HepG2 (cell line): ENCODE measurements at regions not wholly inside any gene's neighbourhood (a gene's known extent, or its start where the extent isn't known, plus 50 kb on each side); places are given as distances from the start of the nearest gene placed in this dataset.
A peak's percentile ranks its signal among the peaks of the same experiment; 100 is the strongest.

Source experiments
- AGO2 ChIP-seq: fragments of 200-400 bp; formaldehyde crosslinking; optimal IDR thresholded peaks from 2 replicates; pipeline ENCODE3; 2017; ENCODE audit warnings: mild to moderate bottlenecking, low read depth, low read length, moderate library complexity
- CREB3 ChIP-seq: sonication (generic); formaldehyde crosslinking; IDR thresholded peaks from 2 replicates; pipeline ENCODE4 v1.5.0; 2020; ENCODE audit warnings: missing genetic modification reagents
- KAT2B ChIP-seq: fragments of 150-350 bp; IDR thresholded peaks from 2 replicates; pipeline ENCODE4 v1.6.1; 2014; ENCODE audit warnings: low read depth, low read length, borderline replicate concordance
- RAD21 ChIP-seq: fragments of 450-650 bp; formaldehyde crosslinking; IDR thresholded peaks from 2 replicates; pipeline ENCODE4 v1.5.0; 2020; ENCODE audit warnings: mild to moderate bottlenecking
- SALL1 ChIP-seq: sonication (generic); formaldehyde crosslinking; IDR thresholded peaks from 2 replicates; pipeline ENCODE4 v1.8.0; 2022; ENCODE audit warnings: mild to moderate bottlenecking, missing genetic modification reagents
- UBTF ChIP-seq: sonication (generic); formaldehyde crosslinking; IDR thresholded peaks from 2 replicates; pipeline ENCODE4 v1.4.0; 2020; ENCODE audit warnings: mild to moderate bottlenecking, missing genetic modification reagents
- ZGPAT ChIP-seq: IDR thresholded peaks from 2 replicates; pipeline ENCODE4 v1.6.1; 2016; ENCODE audit warnings: mild to moderate bottlenecking
- ZNF781 ChIP-seq: sonication (generic); formaldehyde crosslinking; IDR thresholded peaks from 2 replicates; pipeline ENCODE4 v1.5.1; 2020; ENCODE audit warnings: borderline replicate concordance, mild to moderate bottlenecking, missing genetic modification reagents; ENCODE audit errors: not compliant biosample characterization
- ZNF790 ChIP-seq: sonication (generic); formaldehyde crosslinking; IDR thresholded peaks from 2 replicates; pipeline ENCODE4 v1.8.0; 2022; ENCODE audit warnings: missing genetic modification reagents, mild to moderate bottlenecking, borderline replicate concordance

- peak; percentile 32 for TF ChIP-seq AGO2
- TF ChIP-seq KAT2B: no peak
- TF ChIP-seq ZNF781: peak; percentile 10
- TF ChIP-seq ZGPAT (CRISPR knock-in tag): 0 out of 2 replicates have a peak, but pooled peaks have one; percentile 27
- TF ChIP-seq RAD21 (CRISPR knock-in tag): peak; percentile 68
- TF ChIP-seq UBTF: peak; percentile 18; the same call in 1 of the 2 replicates
- 0 out of 2 replicates have a peak, but pooled peaks have one; percentile 56 for TF ChIP-seq CREB3
- TF ChIP-seq ZNF790 (CRISPR knock-in tag): 0 out of 2 replicates have a peak, but pooled peaks have one; percentile 27
- TF ChIP-seq SALL1 (CRISPR knock-in tag): peak; percentile 55; the same call in 1 of the 2 replicates
Measured at GRCh38 chr12:115451780-115452736, 768.1 kb upstream of the TBX3 start (continued).
